Thyroid gland (tissue), 4 donors: ENCODE measurements at regions not wholly inside any gene's neighbourhood (a gene's known extent, or its start where the extent isn't known, plus 50 kb on each side); places are given as distances from the start of the nearest gene placed in this dataset.

ENCODE experiments used
- CTCF ChIP-seq, 6 experiments: fragments of 200-600 bp in 3 of 6; fragments of 450-650 bp in 3 of 6; sonication (generic) in 3 of 6; IDR thresholded peaks; one replicate each; pipeline ENCODE4 v1.5.1; 2016 to 2019; ENCODE audit warnings: antibody characterized with exemption in 6 of 6, mild to moderate bottlenecking in 2 of 6, inconsistent platforms in 1 of 6, moderate library complexity in 1 of 6
- POLR2A ChIP-seq, 2 donors: fragments of 450-650 bp; IDR thresholded peaks; one replicate each; pipeline ENCODE4 v1.6.1; 2017; ENCODE audit warnings: antibody characterized with exemption in 2 of 2, mild to moderate bottlenecking in 2 of 2, moderate library complexity in 1 of 2

GRCh38 chr16:79426663-79427062 lies 173.9 kb downstream of the MAF start:
- TF ChIP-seq CTCF (IDR thresholded peaks at IDR 0.05) (no peak), POLR2A (IDR thresholded peaks at IDR 0.05) (no peak)
